ENCODE measurements at regions not wholly inside any gene's neighbourhood (a gene's known extent, or its start where the extent isn't known, plus 50 kb on each side); places are given as distances from the start of the nearest gene placed in this dataset.
"Not testable (repeated sequence)": the region's sequence is repeated elsewhere in the genome, so short reads cannot be mapped to it uniquely, and the experiment has no call there.

- DNase-seq: no peak
- TF ChIP-seq, protein P1, sequence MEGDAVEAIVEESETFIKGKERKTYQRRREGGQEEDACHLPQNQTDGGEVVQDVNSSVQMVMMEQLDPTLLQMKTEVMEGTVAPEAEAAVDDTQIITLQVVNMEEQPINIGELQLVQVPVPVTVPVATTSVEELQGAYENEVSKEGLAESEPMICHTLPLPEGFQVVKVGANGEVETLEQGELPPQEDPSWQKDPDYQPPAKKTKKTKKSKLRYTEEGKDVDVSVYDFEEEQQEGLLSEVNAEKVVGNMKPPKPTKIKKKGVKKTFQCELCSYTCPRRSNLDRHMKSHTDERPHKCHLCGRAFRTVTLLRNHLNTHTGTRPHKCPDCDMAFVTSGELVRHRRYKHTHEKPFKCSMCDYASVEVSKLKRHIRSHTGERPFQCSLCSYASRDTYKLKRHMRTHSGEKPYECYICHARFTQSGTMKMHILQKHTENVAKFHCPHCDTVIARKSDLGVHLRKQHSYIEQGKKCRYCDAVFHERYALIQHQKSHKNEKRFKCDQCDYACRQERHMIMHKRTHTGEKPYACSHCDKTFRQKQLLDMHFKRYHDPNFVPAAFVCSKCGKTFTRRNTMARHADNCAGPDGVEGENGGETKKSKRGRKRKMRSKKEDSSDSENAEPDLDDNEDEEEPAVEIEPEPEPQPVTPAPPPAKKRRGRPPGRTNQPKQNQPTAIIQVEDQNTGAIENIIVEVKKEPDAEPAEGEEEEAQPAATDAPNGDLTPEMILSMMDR (IDR thresholded peaks at IDR 0.05; ENCODE audit: low read depth, low read length, missing control alignments): no peak
- in situ Hi-C loops (cut with HindIII; ENCODE audit: low pct_ligation_motif_present, low sequenced_read_pairs): no loop called here
- Histone ChIP-seq H3K27ac (no peak overlapping the region), H3K36me3 (replicated peaks) (no peaks in the 10 kb centered on the region), H3K27me3 (replicated peaks) (peaks cover 3% of the 10 kb centered on the region), H3K4me3 (ENCODE audit: low read depth, low read length) (no peak overlapping the region)
These were observed 64.1 kb upstream of the HSPA9 start for GRCh38 chr5:138639326-138639725.

DNA sequence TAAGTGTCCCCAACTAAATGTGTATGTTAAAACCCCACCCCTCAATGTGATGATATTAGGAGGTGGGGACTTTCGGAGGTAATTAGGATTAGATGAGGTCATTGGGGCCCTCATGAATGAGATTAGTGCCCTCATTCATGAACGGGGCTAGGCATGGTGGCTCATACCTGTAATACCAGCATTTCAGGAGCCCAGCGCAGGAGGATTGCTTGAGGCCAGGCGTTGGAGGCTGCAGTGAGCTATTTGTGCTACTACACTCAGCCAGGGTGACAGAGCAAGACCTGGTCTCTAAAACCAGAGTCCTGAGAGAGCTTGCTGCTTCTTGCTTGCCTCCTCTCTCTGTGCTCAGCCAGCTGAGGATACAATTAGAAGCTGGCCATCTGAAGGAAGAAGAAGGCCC lies 62.1 kb upstream of the HSPA9 start:
- H3K27me3 ChIP-seq (replicated peaks): peaks cover 3% of the 10 kb centered on the region
- H3K27ac ChIP-seq: no peak overlapping the region
- in situ Hi-C loops (cut with HindIII; ENCODE audit: low pct_ligation_motif_present, low sequenced_read_pairs): no loop called here
- H3K4me3 ChIP-seq (ENCODE audit: low read depth, low read length): no peak overlapping the region
- TF ChIP-seq, protein P1 (IDR thresholded peaks at IDR 0.05; ENCODE audit: low read depth, low read length, missing control alignments): no peak
- no peak for DNase-seq
- H3K36me3 ChIP-seq (replicated peaks): no peaks in the 10 kb centered on the region

DNA sequence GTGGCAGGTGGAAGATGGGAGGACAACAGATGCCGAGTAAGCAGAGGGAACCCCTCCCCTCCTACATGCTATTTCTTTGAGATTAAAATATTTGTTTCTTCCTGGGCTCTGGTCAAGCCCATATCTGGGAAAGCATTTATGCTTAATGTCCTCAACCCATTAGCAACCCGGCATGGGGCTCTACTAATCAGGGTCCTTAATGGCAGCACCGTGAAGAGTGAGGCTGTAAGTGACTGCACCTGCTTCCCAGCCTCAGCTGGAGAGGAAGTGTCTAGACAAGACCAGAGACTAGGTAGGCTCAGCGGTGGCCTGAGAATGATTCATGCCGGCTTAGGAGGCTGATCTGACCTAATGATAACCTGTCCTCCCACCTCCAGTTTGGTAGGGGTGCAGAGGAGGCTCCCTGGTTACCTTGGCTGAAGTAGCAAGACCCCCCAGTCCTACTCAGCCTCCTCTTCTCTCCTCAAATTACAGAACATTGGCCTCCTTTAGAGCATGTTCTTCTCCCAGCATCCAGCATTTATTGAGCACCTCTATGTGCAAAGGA lies 61.3 kb upstream of the HSPA9 start:
- Histone ChIP-seq H3K4me3 (ENCODE audit: low read depth, low read length) (no peak overlapping the region), H3K27ac (no peak overlapping the region), H3K36me3 (replicated peaks) (no peaks in the 10 kb centered on the region), H3K27me3 (replicated peaks) (peaks cover 3% of the 10 kb centered on the region)
- TF ChIP-seq, protein P1 (IDR thresholded peaks at IDR 0.05; ENCODE audit: low read depth, low read length, missing control alignments): no peak
- in situ Hi-C loops (cut with HindIII; ENCODE audit: low pct_ligation_motif_present, low sequenced_read_pairs): no loop called here
- no peak for DNase-seq

GRCh38 chr5:138635708-138636107 lies 60.5 kb upstream of the HSPA9 start:
- no peak for DNase-seq
- no peak overlapping the region for H3K27ac ChIP-seq
- no peaks in the 10 kb centered on the region for H3K36me3 ChIP-seq (replicated peaks)
- peaks cover 3% of the 10 kb centered on the region for H3K27me3 ChIP-seq (replicated peaks)
- no peak overlapping the region for H3K4me3 ChIP-seq (ENCODE audit: low read depth, low read length)
- in situ Hi-C loops (cut with HindIII; ENCODE audit: low pct_ligation_motif_present, low sequenced_read_pairs): no loop called here
- TF ChIP-seq, protein P1 (IDR thresholded peaks at IDR 0.05; ENCODE audit: low read depth, low read length, missing control alignments): no peak

DNA sequence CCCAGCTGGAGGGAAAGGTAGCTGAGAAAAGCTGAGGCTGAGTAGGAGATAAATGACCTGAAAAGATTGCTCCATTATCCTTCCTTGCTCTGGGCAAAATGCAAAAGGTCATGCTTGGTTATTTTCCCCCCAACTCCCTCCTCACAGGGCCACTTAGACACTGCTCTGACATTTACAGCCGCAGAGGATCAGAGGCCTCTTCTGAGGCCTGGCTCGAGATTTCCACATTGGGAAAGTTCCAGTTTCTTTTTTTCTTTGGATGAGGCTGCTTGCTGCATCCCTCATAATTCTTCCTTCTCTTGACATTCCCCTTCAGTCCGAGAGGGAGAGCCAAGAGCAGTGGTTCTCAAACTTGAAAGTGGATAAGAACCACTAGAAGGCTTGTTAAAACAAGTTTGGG lies 60.1 kb upstream of the HSPA9 start:
- in situ Hi-C loops (cut with HindIII; ENCODE audit: low pct_ligation_motif_present, low sequenced_read_pairs): no loop called here
- H3K36me3 ChIP-seq (replicated peaks): no peaks in the 10 kb centered on the region
- TF ChIP-seq, protein P1 (IDR thresholded peaks at IDR 0.05; ENCODE audit: low read depth, low read length, missing control alignments): no peak
- DNase-seq: no peak
- peaks cover 1% of the 10 kb centered on the region for H3K27me3 ChIP-seq (replicated peaks)
- H3K4me3 ChIP-seq (ENCODE audit: low read depth, low read length): no peak overlapping the region
- H3K27ac ChIP-seq: no peak overlapping the region

GRCh38 chr5:138634804-138635203 lies 59.6 kb upstream of the HSPA9 start:
- H3K27ac ChIP-seq; H3K4me3 ChIP-seq (ENCODE audit: low read depth, low read length); H3K36me3 ChIP-seq (replicated peaks); DNase-seq; H3K27me3 ChIP-seq (replicated peaks); in situ Hi-C loops (cut with HindIII; ENCODE audit: low pct_ligation_motif_present, low sequenced_read_pairs): not testable (repeated sequence)
